K562 (cell line): ENCODE measurements at regions not wholly inside any gene's neighbourhood (a gene's known extent, or its start where the extent isn't known, plus 50 kb on each side); places are given as distances from the start of the nearest gene placed in this dataset.

Experiments used
- CBX5 ChIP-seq: IDR thresholded peaks from 2 replicates; pipeline ENCODE4 v1.6.1; 2014; ENCODE audit warnings: low read depth, borderline replicate concordance
- CEBPB ChIP-seq: fragments of 450-650 bp; IDR thresholded peaks from 2 replicates; pipeline ENCODE4 v1.6.1; 2016; ENCODE audit warnings: missing genetic modification characterization, missing compliant biosample characterization
- CREB1 ChIP-seq, 2 experiments: sonication (generic) in 1 of 2; formaldehyde crosslinking in 1 of 2; IDR thresholded peaks; 2 replicates each; pipeline versions ENCODE4 v1.6.1 to v1.8.0; 2012 to 2022; ENCODE audit warnings: inconsistent platforms in 1 of 2, mild to moderate bottlenecking in 1 of 2, missing genetic modification reagents in 1 of 2, moderate library complexity in 1 of 2
- EP300 ChIP-seq: IDR thresholded peaks from 2 replicates; pipeline ENCODE4 v1.6.1; 2012; ENCODE audit warnings: low read length, improper control_type of control experiment
- HNRNPH1 ChIP-seq: fragments of 200-400 bp; formaldehyde crosslinking; optimal IDR thresholded peaks from 2 replicates; pipeline ENCODE3; 2017; ENCODE audit warnings: low read depth, mild to moderate bottlenecking, low read length, moderate library complexity
- HNRNPUL1 ChIP-seq: fragments of 200-400 bp; formaldehyde crosslinking; IDR thresholded peaks from 2 replicates; pipeline ENCODE4 v1.6.1; 2017; ENCODE audit warnings: low read length
- JUNB ChIP-seq: fragments of 450-650 bp; formaldehyde crosslinking; conservative IDR thresholded peaks from 2 replicates; pipeline ENCODE4 v1.4.0; 2020; ENCODE audit warnings: mild to moderate bottlenecking
- NCOA2 ChIP-seq, 2 experiments: fragments of 450-650 bp; IDR thresholded peaks; 2 replicates each; pipeline ENCODE4 v1.6.1; 2018; ENCODE audit warnings: mild to moderate bottlenecking in 2 of 2, moderate library complexity in 1 of 2; ENCODE audit not compliant: partially characterized antibody in 2 of 2
- PHB2 ChIP-seq: fragments of 450-650 bp; IDR thresholded peaks from 2 replicates; pipeline ENCODE4 v1.6.1; 2017; ENCODE audit warnings: low read depth
- POLR2AphosphoS5 ChIP-seq: IDR thresholded peaks from 2 replicates; pipeline ENCODE4 v1.6.1; 2011; ENCODE audit warnings: mild to moderate bottlenecking, low read depth, low read length, moderate library complexity; ENCODE audit not compliant: control insufficient read depth, insufficient read depth
- TAF1 ChIP-seq: IDR thresholded peaks from 2 replicates; pipeline ENCODE4 v1.6.1; 2011; ENCODE audit warnings: mild to moderate bottlenecking, low read length, moderate library complexity; ENCODE audit not compliant: insufficient read depth, control insufficient read depth, severe bottlenecking; ENCODE audit errors: extremely low read depth
- TF ChIP-seq, protein P1 (sequence below): sonication (generic); formaldehyde crosslinking; IDR thresholded peaks from 2 replicates; pipeline ENCODE4 v1.4.0; 2020; ENCODE audit warnings: mild to moderate bottlenecking, missing genetic modification reagents
- TF ChIP-seq, protein P2 (sequence below): sonication (generic); formaldehyde crosslinking; IDR thresholded peaks from 2 replicates; pipeline ENCODE4 v1.9.0; 2022; ENCODE audit warnings: mild to moderate bottlenecking, missing genetic modification reagents
- TF ChIP-seq, protein P3 (sequence below), 2 experiments: fragments of 450-650 bp in 1 of 2; IDR thresholded peaks; 2 replicates each; pipeline ENCODE4 v1.6.1; 2011 to 2017; ENCODE audit warnings: low read depth in 2 of 2, antibody characterized with exemption in 1 of 2, borderline replicate concordance in 1 of 2, low read length in 1 of 2, mild to moderate bottlenecking in 1 of 2, mixed read lengths in 1 of 2; ENCODE audit not compliant: control insufficient read depth in 1 of 2

DNA sequence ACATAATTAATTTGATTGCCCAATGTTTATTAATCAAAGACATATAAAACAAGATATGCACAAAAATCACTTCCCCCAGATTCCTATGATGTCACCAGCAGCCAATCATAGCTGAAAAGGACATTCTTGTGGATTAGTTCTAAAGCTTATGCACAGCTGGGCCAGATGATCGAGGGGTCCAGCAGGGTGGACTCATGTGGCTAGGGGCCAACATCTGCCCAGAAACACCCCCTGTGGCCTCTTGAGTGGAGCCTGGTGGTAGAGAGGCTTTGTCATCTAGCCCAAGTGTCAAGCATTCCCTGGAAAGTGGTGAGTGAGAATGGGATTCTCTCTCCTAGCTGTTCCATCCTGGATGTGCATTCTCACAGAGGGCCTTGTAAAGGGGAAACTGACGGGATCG, 590.0 kb downstream of the BCL11B start:
- TF ChIP-seq, protein P1, sequence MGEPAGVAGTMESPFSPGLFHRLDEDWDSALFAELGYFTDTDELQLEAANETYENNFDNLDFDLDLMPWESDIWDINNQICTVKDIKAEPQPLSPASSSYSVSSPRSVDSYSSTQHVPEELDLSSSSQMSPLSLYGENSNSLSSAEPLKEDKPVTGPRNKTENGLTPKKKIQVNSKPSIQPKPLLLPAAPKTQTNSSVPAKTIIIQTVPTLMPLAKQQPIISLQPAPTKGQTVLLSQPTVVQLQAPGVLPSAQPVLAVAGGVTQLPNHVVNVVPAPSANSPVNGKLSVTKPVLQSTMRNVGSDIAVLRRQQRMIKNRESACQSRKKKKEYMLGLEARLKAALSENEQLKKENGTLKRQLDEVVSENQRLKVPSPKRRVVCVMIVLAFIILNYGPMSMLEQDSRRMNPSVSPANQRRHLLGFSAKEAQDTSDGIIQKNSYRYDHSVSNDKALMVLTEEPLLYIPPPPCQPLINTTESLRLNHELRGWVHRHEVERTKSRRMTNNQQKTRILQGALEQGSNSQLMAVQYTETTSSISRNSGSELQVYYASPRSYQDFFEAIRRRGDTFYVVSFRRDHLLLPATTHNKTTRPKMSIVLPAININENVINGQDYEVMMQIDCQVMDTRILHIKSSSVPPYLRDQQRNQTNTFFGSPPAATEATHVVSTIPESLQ (CRISPR knock-in tag), result no peak
- TF ChIP-seq CEBPB (tag), result no peak
- no peak for TF ChIP-seq TAF1
- TF ChIP-seq CBX5, result no peak
- TF ChIP-seq PHB2, result no peak
- TF ChIP-seq, protein P2, sequence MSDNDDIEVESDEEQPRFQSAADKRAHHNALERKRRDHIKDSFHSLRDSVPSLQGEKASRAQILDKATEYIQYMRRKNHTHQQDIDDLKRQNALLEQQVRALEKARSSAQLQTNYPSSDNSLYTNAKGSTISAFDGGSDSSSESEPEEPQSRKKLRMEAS, result no peak
- no peak for TF ChIP-seq CREB1 (IDR thresholded peaks at IDR 0.05)
- no peak for TF ChIP-seq CREB1 (CRISPR knock-in tag; IDR thresholded peaks at IDR 0.05)
- no peak for TF ChIP-seq NCOA2 (IDR thresholded peaks at IDR 0.05; ENCODE audit: partially characterized antibody in 2 of 2)
- TF ChIP-seq HNRNPUL1, result no peak
- no peak for TF ChIP-seq POLR2AphosphoS5
- TF ChIP-seq HNRNPH1, result no peak
- no peak for TF ChIP-seq JUNB
- TF ChIP-seq EP300, result no peak
- TF ChIP-seq, protein P3, sequence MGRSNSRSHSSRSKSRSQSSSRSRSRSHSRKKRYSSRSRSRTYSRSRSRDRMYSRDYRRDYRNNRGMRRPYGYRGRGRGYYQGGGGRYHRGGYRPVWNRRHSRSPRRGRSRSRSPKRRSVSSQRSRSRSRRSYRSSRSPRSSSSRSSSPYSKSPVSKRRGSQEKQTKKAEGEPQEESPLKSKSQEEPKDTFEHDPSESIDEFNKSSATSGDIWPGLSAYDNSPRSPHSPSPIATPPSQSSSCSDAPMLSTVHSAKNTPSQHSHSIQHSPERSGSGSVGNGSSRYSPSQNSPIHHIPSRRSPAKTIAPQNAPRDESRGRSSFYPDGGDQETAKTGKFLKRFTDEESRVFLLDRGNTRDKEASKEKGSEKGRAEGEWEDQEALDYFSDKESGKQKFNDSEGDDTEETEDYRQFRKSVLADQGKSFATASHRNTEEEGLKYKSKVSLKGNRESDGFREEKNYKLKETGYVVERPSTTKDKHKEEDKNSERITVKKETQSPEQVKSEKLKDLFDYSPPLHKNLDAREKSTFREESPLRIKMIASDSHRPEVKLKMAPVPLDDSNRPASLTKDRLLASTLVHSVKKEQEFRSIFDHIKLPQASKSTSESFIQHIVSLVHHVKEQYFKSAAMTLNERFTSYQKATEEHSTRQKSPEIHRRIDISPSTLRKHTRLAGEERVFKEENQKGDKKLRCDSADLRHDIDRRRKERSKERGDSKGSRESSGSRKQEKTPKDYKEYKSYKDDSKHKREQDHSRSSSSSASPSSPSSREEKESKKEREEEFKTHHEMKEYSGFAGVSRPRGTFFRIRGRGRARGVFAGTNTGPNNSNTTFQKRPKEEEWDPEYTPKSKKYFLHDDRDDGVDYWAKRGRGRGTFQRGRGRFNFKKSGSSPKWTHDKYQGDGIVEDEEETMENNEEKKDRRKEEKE (IDR thresholded peaks at IDR 0.05; ENCODE audit: borderline replicate concordance in 1 of 2, control insufficient read depth in 1 of 2, low read depth in 2 of 2, low read length in 1 of 2), result no peak
